ENCODE measurements at regions not wholly inside any gene's neighbourhood (a gene's known extent, or its start where the extent isn't known, plus 50 kb on each side); places are given as distances from the start of the nearest gene placed in this dataset.
"Not testable (repeated sequence)": the region's sequence is repeated elsewhere in the genome, so short reads cannot be mapped to it uniquely, and the experiment has no call there.

GRCh38 chr3:3448468-3448867 is 269.0 kb upstream of the CRBN start:
- peaks cover 0 to 4% (median 0%) of the 10 kb centered on the region in 8 donors for H3K9me3 Mint-ChIP-seq
- no peak for DNase-seq
- intact Hi-C loops (cut with micrococcal nuclease), result no loop called here
- no peaks in the 10 kb centered on the region for H3K4me1 Mint-ChIP-seq
- POLR2A ChIA-PET (ENCODE audit: partially characterized antibody), result no interaction called here
- no peak overlapping the region for H3K27ac ChIP-seq (ENCODE audit: low read depth, low read length)
- H3K4me3 Mint-ChIP-seq, result no peak overlapping the region
- H3K4me3 ChIP-seq (ENCODE audit: low read length in 2 of 2), result no peak overlapping the region
- no peaks in the 10 kb centered on the region for H3K36me3 ChIP-seq (ENCODE audit: insufficient read depth, low read length)
- no peak overlapping the region for H3K27ac Mint-ChIP-seq
- no peaks in the 10 kb centered on the region for H3K36me3 Mint-ChIP-seq
- peaks cover 0 to 2% of the 10 kb centered on the region in 2 donors for H3K27me3 Mint-ChIP-seq
- H3K9me3 ChIP-seq (ENCODE audit: control insufficient read depth in 1 of 2, low read length in 2 of 2), result no peaks in the 10 kb centered on the region
- H3K27me3 ChIP-seq (ENCODE audit: insufficient read depth, low read length), result no peaks in the 10 kb centered on the region
- CTCF ChIA-PET (ENCODE audit: partially characterized antibody), result no interaction called here
- no peaks in the 10 kb centered on the region for H3K4me1 ChIP-seq (ENCODE audit: insufficient read depth, low read length)

- no peaks in the 10 kb centered on the region for H3K9me3 ChIP-seq (ENCODE audit: control insufficient read depth in 1 of 2, low read length in 2 of 2)
- intact Hi-C loops (cut with micrococcal nuclease), result no loop called here
- H3K4me3 ChIP-seq (ENCODE audit: low read length in 2 of 2), result no peak overlapping the region
- H3K36me3 ChIP-seq (ENCODE audit: insufficient read depth, low read length), result no peaks in the 10 kb centered on the region
- DNase-seq, result no peak
- POLR2A ChIA-PET (ENCODE audit: partially characterized antibody), result no interaction called here
- no peak overlapping the region for H3K27ac ChIP-seq (ENCODE audit: low read depth, low read length)
- H3K4me3 Mint-ChIP-seq, result no peak overlapping the region
- H3K27me3 ChIP-seq (ENCODE audit: insufficient read depth, low read length), result no peaks in the 10 kb centered on the region
- H3K36me3 Mint-ChIP-seq, result no peaks in the 10 kb centered on the region
- H3K27ac Mint-ChIP-seq, result no peak overlapping the region
- no peaks in the 10 kb centered on the region for H3K4me1 ChIP-seq (ENCODE audit: insufficient read depth, low read length)
- no peaks in the 10 kb centered on the region for H3K4me1 Mint-ChIP-seq
- H3K27me3 Mint-ChIP-seq, result no peaks in the 10 kb centered on the region
- CTCF ChIA-PET (ENCODE audit: partially characterized antibody), result no interaction called here
- H3K9me3 Mint-ChIP-seq, result peaks cover 0 to 4% (median 0%) of the 10 kb centered on the region in 8 donors
Measured at GRCh38 chr3:3447641-3448040, 268.1 kb upstream of the CRBN start.

- CTCF ChIA-PET (ENCODE audit: partially characterized antibody), result no interaction called here
- H3K9me3 Mint-ChIP-seq, result peaks cover 0 to 4% (median 0%) of the 10 kb centered on the region in 8 donors
- H3K4me1 Mint-ChIP-seq, result no peaks in the 10 kb centered on the region
Measured at GRCh38 chr3:3446251-3446650, 266.8 kb upstream of the CRBN start.

DNA sequence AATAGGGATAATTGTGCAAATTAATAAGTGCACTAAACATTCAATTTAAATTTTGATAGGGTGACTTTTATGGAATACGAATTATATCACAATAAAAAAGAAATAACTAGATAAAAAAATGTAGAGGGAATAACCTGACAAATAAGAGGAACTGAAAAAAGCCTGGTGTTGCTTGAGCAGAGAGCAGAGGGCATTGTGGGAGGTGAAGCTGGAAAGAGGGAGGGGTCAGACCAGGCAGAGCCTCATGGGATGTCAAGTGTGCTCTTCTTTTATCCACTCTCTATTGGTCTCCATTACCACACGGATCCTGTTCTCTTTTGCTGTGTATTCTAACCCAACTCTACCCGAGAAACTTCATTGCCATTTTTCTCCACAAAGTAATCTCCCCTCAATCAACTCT is 264.0 kb upstream of the CRBN start:
- Histone ChIP-seq H3K9me3 (ENCODE audit: control insufficient read depth in 1 of 2, low read length in 2 of 2) (no peaks in the 10 kb centered on the region), H3K36me3 (ENCODE audit: insufficient read depth, low read length) (no peaks in the 10 kb centered on the region), H3K4me1 (ENCODE audit: insufficient read depth, low read length) (no peaks in the 10 kb centered on the region), H3K4me3 (ENCODE audit: low read length in 2 of 2) (no peak overlapping the region), H3K27me3 (ENCODE audit: insufficient read depth, low read length) (no peaks in the 10 kb centered on the region), H3K27ac (ENCODE audit: low read depth, low read length) (no peak overlapping the region)
- H3K27me3 Mint-ChIP-seq, result no peaks in the 10 kb centered on the region
- no peak for DNase-seq
- H3K36me3 Mint-ChIP-seq, result no peaks in the 10 kb centered on the region
- no peaks in the 10 kb centered on the region for H3K4me1 Mint-ChIP-seq
- peaks cover 0 to 4% (median 0%) of the 10 kb centered on the region in 8 donors for H3K9me3 Mint-ChIP-seq
- intact Hi-C loops (cut with micrococcal nuclease), result no loop called here
- H3K27ac Mint-ChIP-seq, result no peak overlapping the region
- ChIA-PET CTCF (ENCODE audit: partially characterized antibody) (no interaction called here), POLR2A (ENCODE audit: partially characterized antibody) (no interaction called here)
- no peak overlapping the region for H3K4me3 Mint-ChIP-seq

More at GRCh38 chr3:3446251-3446650, 266.8 kb upstream of the CRBN start:
- no peak for DNase-seq
- no peaks in the 10 kb centered on the region for H3K36me3 ChIP-seq (ENCODE audit: insufficient read depth, low read length)
- H3K4me1 ChIP-seq (ENCODE audit: insufficient read depth, low read length), result no peaks in the 10 kb centered on the region
- no peak overlapping the region for H3K4me3 Mint-ChIP-seq
- H3K27ac Mint-ChIP-seq, result peak overlapping the region in 1 of 7 donors; percentile 48
- H3K27ac ChIP-seq (ENCODE audit: low read depth, low read length), result no peak overlapping the region
- POLR2A ChIA-PET (ENCODE audit: partially characterized antibody), result no interaction called here
- H3K4me3 ChIP-seq (ENCODE audit: low read length in 2 of 2), result no peak overlapping the region
- H3K9me3 ChIP-seq (ENCODE audit: control insufficient read depth in 1 of 2, low read length in 2 of 2), result no peaks in the 10 kb centered on the region
- H3K27me3 ChIP-seq (ENCODE audit: insufficient read depth, low read length), result no peaks in the 10 kb centered on the region
- H3K36me3 Mint-ChIP-seq, result no peaks in the 10 kb centered on the region
- intact Hi-C loops (cut with micrococcal nuclease), result no loop called here
- H3K27me3 Mint-ChIP-seq, result no peaks in the 10 kb centered on the region

- no peaks in the 10 kb centered on the region for H3K4me1 ChIP-seq (ENCODE audit: insufficient read depth, low read length)
- H3K36me3 ChIP-seq (ENCODE audit: insufficient read depth, low read length), result no peaks in the 10 kb centered on the region
- H3K9me3 ChIP-seq (ENCODE audit: control insufficient read depth in 1 of 2, low read length in 2 of 2), result no peaks in the 10 kb centered on the region
- Mint-ChIP-seq H3K9me3 (peaks cover 0 to 4% (median 0%) of the 10 kb centered on the region in 8 donors), H3K4me1 (no peaks in the 10 kb centered on the region), H3K4me3 (no peak overlapping the region), H3K27ac (no peak overlapping the region), H3K36me3 (no peaks in the 10 kb centered on the region), H3K27me3 (no peaks in the 10 kb centered on the region)
- intact Hi-C loops (cut with micrococcal nuclease), result no loop called here
- H3K4me3 ChIP-seq (ENCODE audit: low read length in 2 of 2), result no peak overlapping the region
- H3K27me3 ChIP-seq (ENCODE audit: insufficient read depth, low read length), result no peaks in the 10 kb centered on the region
- CTCF ChIA-PET (ENCODE audit: partially characterized antibody), result no interaction called here
- no peak overlapping the region for H3K27ac ChIP-seq (ENCODE audit: low read depth, low read length)
- DNase-seq, result no peak
- POLR2A ChIA-PET (ENCODE audit: partially characterized antibody), result no interaction called here
Measured at GRCh38 chr3:3433711-3434110, 254.2 kb upstream of the CRBN start.

DNA sequence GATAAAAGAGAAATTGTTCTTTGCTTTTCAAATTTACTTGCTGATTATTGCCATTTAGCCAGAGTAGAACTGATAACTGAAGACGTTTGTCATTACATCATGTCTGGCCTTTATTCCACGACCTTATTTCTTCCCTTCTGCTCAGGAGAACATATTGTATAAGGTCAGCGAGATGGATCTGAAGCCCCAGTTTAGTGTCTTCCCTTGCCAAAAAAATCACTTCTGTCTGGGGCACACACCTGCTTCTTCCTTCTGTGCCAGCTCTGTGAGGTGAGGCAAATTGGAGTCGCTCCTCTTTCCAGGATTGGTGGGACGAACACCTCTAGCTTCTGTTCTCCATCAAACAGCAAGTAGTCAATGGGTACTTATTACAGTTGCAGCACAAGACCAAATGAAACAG is 250.3 kb upstream of the CRBN start:
- no peaks in the 10 kb centered on the region for H3K36me3 ChIP-seq (ENCODE audit: insufficient read depth, low read length)
- H3K9me3 ChIP-seq (ENCODE audit: control insufficient read depth in 1 of 2, low read length in 2 of 2), result no peaks in the 10 kb centered on the region
- ChIA-PET CTCF (ENCODE audit: partially characterized antibody) (no interaction called here), POLR2A (ENCODE audit: partially characterized antibody) (no interaction called here)
- H3K4me3 ChIP-seq (ENCODE audit: low read length in 2 of 2), result no peak overlapping the region
- H3K9me3 Mint-ChIP-seq, result peaks cover 0 to 10% (median 0%) of the 10 kb centered on the region in 8 donors
- no peaks in the 10 kb centered on the region for H3K4me1 ChIP-seq (ENCODE audit: insufficient read depth, low read length)
- DNase-seq, result no peak
- no peak overlapping the region for H3K4me3 Mint-ChIP-seq
- intact Hi-C loops (cut with micrococcal nuclease), result no loop called here
- no peaks in the 10 kb centered on the region for H3K36me3 Mint-ChIP-seq
- H3K27ac ChIP-seq (ENCODE audit: low read depth, low read length), result no peak overlapping the region
- H3K27ac Mint-ChIP-seq, result no peak overlapping the region
- H3K27me3 Mint-ChIP-seq, result no peaks in the 10 kb centered on the region
- H3K27me3 ChIP-seq (ENCODE audit: insufficient read depth, low read length), result no peaks in the 10 kb centered on the region
- H3K4me1 Mint-ChIP-seq, result no peaks in the 10 kb centered on the region

- H3K4me3 Mint-ChIP-seq; POLR2A ChIA-PET (ENCODE audit: partially characterized antibody); H3K4me1 Mint-ChIP-seq; H3K36me3 Mint-ChIP-seq; CTCF ChIA-PET (ENCODE audit: partially characterized antibody); H3K9me3 ChIP-seq (ENCODE audit: control insufficient read depth in 1 of 2, low read length in 2 of 2); H3K4me1 ChIP-seq (ENCODE audit: insufficient read depth, low read length); DNase-seq; H3K27me3 Mint-ChIP-seq; intact Hi-C loops (cut with micrococcal nuclease); H3K27ac ChIP-seq (ENCODE audit: low read depth, low read length); H3K4me3 ChIP-seq (ENCODE audit: low read length in 2 of 2); H3K27ac Mint-ChIP-seq; H3K36me3 ChIP-seq (ENCODE audit: insufficient read depth, low read length); H3K27me3 ChIP-seq (ENCODE audit: insufficient read depth, low read length): not testable (repeated sequence)
- H3K9me3 Mint-ChIP-seq, result peaks cover 4 to 26% (median 13%) of the 10 kb centered on the region in 8 donors
Measured at GRCh38 chr3:3407707-3408106, 228.2 kb upstream of the CRBN start.

DNA sequence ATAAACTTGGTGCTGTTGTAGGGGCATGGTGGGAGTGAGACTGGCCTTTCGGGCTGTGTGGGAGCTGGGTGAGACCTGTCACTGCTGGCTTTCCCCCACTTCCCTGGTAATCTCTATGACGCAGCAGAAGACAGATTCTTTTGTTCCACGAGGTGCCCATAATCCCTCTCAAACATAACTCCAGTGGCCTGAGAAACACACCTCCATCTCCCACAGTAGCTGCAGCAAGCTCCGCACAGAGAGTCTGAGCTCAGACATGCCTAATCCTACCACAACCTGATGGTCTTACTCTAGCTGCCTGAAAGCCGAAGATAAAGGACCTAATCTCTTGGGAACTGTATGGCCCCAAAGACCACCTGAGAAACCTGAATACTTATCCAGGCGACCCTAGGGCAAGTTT is 225.6 kb upstream of the CRBN start:
- Mint-ChIP-seq H3K4me1 (no peaks in the 10 kb centered on the region), H3K27me3 (peaks cover 0 to 4% of the 10 kb centered on the region in 2 donors), H3K27ac (no peak overlapping the region), H3K36me3 (peaks cover 0 to 3% of the 10 kb centered on the region in 2 donors), H3K4me3 (no peak overlapping the region), H3K9me3 (peaks cover 4 to 38% (median 16%) of the 10 kb centered on the region in 8 donors)
- no peak for DNase-seq
- intact Hi-C loops (cut with micrococcal nuclease), result no loop called here
- peaks cover 0 to 4% of the 10 kb centered on the region in 2 donors for H3K9me3 ChIP-seq (ENCODE audit: control insufficient read depth in 1 of 2, low read length in 2 of 2)
- H3K4me1 ChIP-seq (ENCODE audit: insufficient read depth, low read length), result no peaks in the 10 kb centered on the region
- no peak overlapping the region for H3K27ac ChIP-seq (ENCODE audit: low read depth, low read length)
- POLR2A ChIA-PET (ENCODE audit: partially characterized antibody), result no interaction called here
- no peaks in the 10 kb centered on the region for H3K36me3 ChIP-seq (ENCODE audit: insufficient read depth, low read length)
- CTCF ChIA-PET (ENCODE audit: partially characterized antibody), result no interaction called here
- no peak overlapping the region for H3K4me3 ChIP-seq (ENCODE audit: low read length in 2 of 2)
- H3K27me3 ChIP-seq (ENCODE audit: insufficient read depth, low read length), result no peaks in the 10 kb centered on the region

Data from CD4-positive, alpha-beta memory T cell (primary cell).